HG02642 (cell line): ENCODE measurements at regions not wholly inside any gene's neighbourhood (a gene's known extent, or its start where the extent isn't known, plus 50 kb on each side); places are given as distances from the start of the nearest gene placed in this dataset.

Source experiments
- ATAC-seq: cut with Tn5 transposase; IDR thresholded peaks from one replicate; pipeline ENCODE4 v1.9.1; 2021; ENCODE audit warnings: mild to moderate bottlenecking; ENCODE audit not compliant: unreplicated experiment, poor library complexity

GRCh38 chr10:28850784-28851183, 173.5 kb downstream of the BAMBI start:
- ATAC-seq: no peak

GRCh38 chr10:28853195-28853594, 175.9 kb downstream of the BAMBI start:
- ATAC-seq: no peak

GRCh38 chr10:28857164-28857563, 179.8 kb downstream of the BAMBI start:
- no peak for ATAC-seq

GRCh38 chr10:28858646-28859045, 181.3 kb downstream of the BAMBI start:
- ATAC-seq: no peak

GRCh38 chr10:28859791-28860190, 182.5 kb downstream of the BAMBI start:
- no peak for ATAC-seq

GRCh38 chr10:28862219-28862618, 184.9 kb downstream of the BAMBI start:
- ATAC-seq: no peak

GRCh38 chr10:28869606-28870201, 192.4 kb downstream of the BAMBI start:
- no peak for ATAC-seq

GRCh38 chr10:28871665-28872064, 194.3 kb downstream of the BAMBI start:
- ATAC-seq: no peak

- no peak for ATAC-seq
These were observed 195.4 kb downstream of the BAMBI start for GRCh38 chr10:28872587-28873165.

- no peak for ATAC-seq
These were observed 196.2 kb downstream of the BAMBI start for GRCh38 chr10:28873540-28873939.

GRCh38 chr10:28874210-28874609, 196.9 kb downstream of the BAMBI start:
- no peak for ATAC-seq

GRCh38 chr10:28875549-28876081, 198.3 kb downstream of the BAMBI start:
- ATAC-seq: no peak

- ATAC-seq: no peak
These were observed 201.1 kb downstream of the BAMBI start for GRCh38 chr10:28878236-28878970.

GRCh38 chr10:28879246-28879645, 201.9 kb downstream of the BAMBI start:
- no peak for ATAC-seq

GRCh38 chr10:28879875-28880682, 202.8 kb downstream of the BAMBI start:
- no peak for ATAC-seq

- no peak for ATAC-seq
These were observed 203.3 kb downstream of the BAMBI start for GRCh38 chr10:28880683-28880950.

- ATAC-seq: no peak
These were observed 204.0 kb downstream of the BAMBI start for GRCh38 chr10:28881171-28881882.

GRCh38 chr10:28883741-28884423, 206.6 kb downstream of the BAMBI start:
- no peak for ATAC-seq

GRCh38 chr10:28890121-28890950, 213.0 kb downstream of the BAMBI start:
- no peak for ATAC-seq
